ENCODE measurements at regions not wholly inside any gene's neighbourhood (a gene's known extent, or its start where the extent isn't known, plus 50 kb on each side); places are given as distances from the start of the nearest gene placed in this dataset.
A peak's percentile ranks its signal among the peaks of the same experiment; 100 is the strongest.

DNA sequence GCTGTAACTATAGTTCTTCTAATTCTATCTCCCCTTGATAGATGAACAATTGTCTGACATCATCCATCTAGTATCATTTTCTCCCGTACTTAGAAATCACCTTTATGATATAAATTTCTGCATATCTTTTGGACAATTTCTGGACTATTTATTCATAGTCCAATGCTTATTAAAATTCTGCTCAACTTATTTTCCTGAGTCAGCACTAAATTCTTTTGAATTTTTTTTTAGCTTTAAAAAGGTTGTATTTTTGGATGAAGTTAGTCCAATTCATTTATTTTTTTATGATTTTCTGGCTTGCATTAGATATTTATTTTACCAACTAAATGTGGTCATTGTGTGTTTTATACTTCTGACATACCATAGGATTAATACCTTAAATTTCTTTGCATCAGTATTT lies 538.5 kb upstream of the DCC start:
- TF ChIP-seq POLR2A (IDR thresholded peaks at IDR 0.05; ENCODE audit: control extremely low read depth in 1 of 2, low read depth in 2 of 2, low read length in 2 of 2) (no peak), GABPA (IDR thresholded peaks at IDR 0.05; ENCODE audit: borderline replicate concordance, insufficient read depth, low read length) (no peak), RFX5 (IDR thresholded peaks at IDR 0.05; ENCODE audit: borderline replicate concordance, low read depth, low read length) (no peak), RAD21 (IDR thresholded peaks at IDR 0.05 in 1 of 2, conservative IDR thresholded peaks at IDR 0.05 in 1 of 2; ENCODE audit: low read depth in 2 of 2, low read length in 2 of 2) (no peak), JUN (IDR thresholded peaks at IDR 0.05; ENCODE audit: low read depth, low read length) (no peak), HDAC2 (IDR thresholded peaks at IDR 0.05; ENCODE audit: borderline replicate concordance in 1 of 2, low read depth in 2 of 2, low read length in 2 of 2) (no peak), ASH2L (IDR thresholded peaks at IDR 0.05; ENCODE audit: low read length) (no peak), RBBP5 (IDR thresholded peaks at IDR 0.05; ENCODE audit: borderline replicate concordance, low read depth, low read length) (no peak), JUND (IDR thresholded peaks at IDR 0.05; ENCODE audit: low read length) (no peak), MAFK (IDR thresholded peaks at IDR 0.05; ENCODE audit: low read depth, low read length) (peak; percentile 78; the same call in 1 of the 2 replicates)
- TF ChIP-seq, protein P1, sequence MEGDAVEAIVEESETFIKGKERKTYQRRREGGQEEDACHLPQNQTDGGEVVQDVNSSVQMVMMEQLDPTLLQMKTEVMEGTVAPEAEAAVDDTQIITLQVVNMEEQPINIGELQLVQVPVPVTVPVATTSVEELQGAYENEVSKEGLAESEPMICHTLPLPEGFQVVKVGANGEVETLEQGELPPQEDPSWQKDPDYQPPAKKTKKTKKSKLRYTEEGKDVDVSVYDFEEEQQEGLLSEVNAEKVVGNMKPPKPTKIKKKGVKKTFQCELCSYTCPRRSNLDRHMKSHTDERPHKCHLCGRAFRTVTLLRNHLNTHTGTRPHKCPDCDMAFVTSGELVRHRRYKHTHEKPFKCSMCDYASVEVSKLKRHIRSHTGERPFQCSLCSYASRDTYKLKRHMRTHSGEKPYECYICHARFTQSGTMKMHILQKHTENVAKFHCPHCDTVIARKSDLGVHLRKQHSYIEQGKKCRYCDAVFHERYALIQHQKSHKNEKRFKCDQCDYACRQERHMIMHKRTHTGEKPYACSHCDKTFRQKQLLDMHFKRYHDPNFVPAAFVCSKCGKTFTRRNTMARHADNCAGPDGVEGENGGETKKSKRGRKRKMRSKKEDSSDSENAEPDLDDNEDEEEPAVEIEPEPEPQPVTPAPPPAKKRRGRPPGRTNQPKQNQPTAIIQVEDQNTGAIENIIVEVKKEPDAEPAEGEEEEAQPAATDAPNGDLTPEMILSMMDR (IDR thresholded peaks at IDR 0.05; ENCODE audit: control extremely low read depth in 1 of 3, insufficient read depth in 1 of 3, low read depth in 1 of 3, low read length in 3 of 3): no peak
- TF ChIP-seq, protein P2, sequence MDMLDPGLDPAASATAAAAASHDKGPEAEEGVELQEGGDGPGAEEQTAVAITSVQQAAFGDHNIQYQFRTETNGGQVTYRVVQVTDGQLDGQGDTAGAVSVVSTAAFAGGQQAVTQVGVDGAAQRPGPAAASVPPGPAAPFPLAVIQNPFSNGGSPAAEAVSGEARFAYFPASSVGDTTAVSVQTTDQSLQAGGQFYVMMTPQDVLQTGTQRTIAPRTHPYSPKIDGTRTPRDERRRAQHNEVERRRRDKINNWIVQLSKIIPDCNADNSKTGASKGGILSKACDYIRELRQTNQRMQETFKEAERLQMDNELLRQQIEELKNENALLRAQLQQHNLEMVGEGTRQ (IDR thresholded peaks at IDR 0.05; ENCODE audit: low read length): no peak
- TF ChIP-seq, protein P3, sequence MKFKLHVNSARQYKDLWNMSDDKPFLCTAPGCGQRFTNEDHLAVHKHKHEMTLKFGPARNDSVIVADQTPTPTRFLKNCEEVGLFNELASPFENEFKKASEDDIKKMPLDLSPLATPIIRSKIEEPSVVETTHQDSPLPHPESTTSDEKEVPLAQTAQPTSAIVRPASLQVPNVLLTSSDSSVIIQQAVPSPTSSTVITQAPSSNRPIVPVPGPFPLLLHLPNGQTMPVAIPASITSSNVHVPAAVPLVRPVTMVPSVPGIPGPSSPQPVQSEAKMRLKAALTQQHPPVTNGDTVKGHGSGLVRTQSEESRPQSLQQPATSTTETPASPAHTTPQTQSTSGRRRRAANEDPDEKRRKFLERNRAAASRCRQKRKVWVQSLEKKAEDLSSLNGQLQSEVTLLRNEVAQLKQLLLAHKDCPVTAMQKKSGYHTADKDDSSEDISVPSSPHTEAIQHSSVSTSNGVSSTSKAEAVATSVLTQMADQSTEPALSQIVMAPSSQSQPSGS (IDR thresholded peaks at IDR 0.05; ENCODE audit: low read length): no peak
